Liver (tissue), 8 donors: ENCODE measurements at regions not wholly inside any gene's neighbourhood (a gene's known extent, or its start where the extent isn't known, plus 50 kb on each side); places are given as distances from the start of the nearest gene placed in this dataset.

Experiments used
- DNase-seq: peaks from one replicate; pipeline ENCODE4 v3.0.0-alpha.2; 2017; ENCODE audit warnings: low spot score
- H3K27ac ChIP-seq, 2 donors: one replicate each; pipeline ENCODE4 v1.7.0; 2013; ENCODE audit warnings: inconsistent platforms in 2 of 2, low read length in 2 of 2, control low read depth in 1 of 2, low read depth in 1 of 2, mild to moderate bottlenecking in 1 of 2
- H3K27me3 ChIP-seq, 4 donors: one replicate each; pipeline versions ENCODE4 v1.6.1 to v1.7.0; 2013; ENCODE audit warnings: low read length in 3 of 4, inconsistent platforms in 1 of 4, mild to moderate bottlenecking in 1 of 4, moderate library complexity in 1 of 4; ENCODE audit not compliant: control insufficient read depth in 4 of 4, insufficient read depth in 4 of 4
- H3K36me3 ChIP-seq, 4 donors: one replicate each; pipeline versions ENCODE4 v1.6.1 to v1.7.0; 2013; ENCODE audit warnings: low read length in 3 of 4, mild to moderate bottlenecking in 3 of 4, low read depth in 1 of 4, moderate library complexity in 1 of 4; ENCODE audit not compliant: control insufficient read depth in 4 of 4, insufficient read depth in 3 of 4
- H3K4me1 ChIP-seq, 4 donors: one replicate each; pipeline versions ENCODE4 v1.6.1 to v1.7.0; 2013; ENCODE audit warnings: low read length in 3 of 4, mild to moderate bottlenecking in 3 of 4, moderate library complexity in 1 of 4; ENCODE audit not compliant: control insufficient read depth in 4 of 4, insufficient read depth in 4 of 4
- H3K4me3 ChIP-seq, 3 donors: one replicate each; pipeline versions ENCODE4 v1.6.1 to v1.7.0; 2013; ENCODE audit warnings: low read length in 3 of 3, control low read depth in 1 of 3, low read depth in 1 of 3, mild to moderate bottlenecking in 1 of 3
- H3K9ac ChIP-seq, 2 donors: one replicate each; pipeline ENCODE4 v1.7.0; 2013; ENCODE audit warnings: low read length in 2 of 2, mild to moderate bottlenecking in 2 of 2, moderate library complexity in 2 of 2, control low read depth in 1 of 2, low read depth in 1 of 2
- H3K9me3 ChIP-seq, 4 donors: one replicate each; pipeline versions ENCODE4 v1.6.1 to v1.7.0; 2013; ENCODE audit warnings: low read length in 3 of 4; ENCODE audit not compliant: control insufficient read depth in 4 of 4
- ATF3 ChIP-seq: IDR thresholded peaks from 2 replicates; pipeline ENCODE4 v1.6.1; 2016; ENCODE audit warnings: antibody characterized with exemption
- EGR1 ChIP-seq, 2 donors: IDR thresholded peaks; 2 replicates each; pipeline ENCODE4 v1.6.1; 2016 to 2018; ENCODE audit warnings: antibody characterized with exemption in 2 of 2, low read depth in 2 of 2
- FOXA1 ChIP-seq: IDR thresholded peaks from 2 replicates; pipeline ENCODE4 v1.6.1; 2016; ENCODE audit warnings: antibody characterized with exemption
- FOXA2 ChIP-seq: IDR thresholded peaks from 2 replicates; pipeline ENCODE4 v1.6.1; 2016; ENCODE audit warnings: antibody characterized with exemption
- GABPA ChIP-seq, 2 donors: IDR thresholded peaks in 1 of 2; conservative IDR thresholded peaks in 1 of 2; 2 replicates each; pipeline ENCODE4 v1.6.1; 2016; ENCODE audit warnings: antibody characterized with exemption in 2 of 2, mild to moderate bottlenecking in 1 of 2, moderate library complexity in 1 of 2
- HNF4A ChIP-seq, 2 donors: conservative IDR thresholded peaks; 2 replicates each; pipeline ENCODE4 v1.6.1; 2016; ENCODE audit warnings: antibody characterized with exemption in 2 of 2, mild to moderate bottlenecking in 2 of 2
- HNF4G ChIP-seq: IDR thresholded peaks from 2 replicates; pipeline ENCODE4 v1.6.1; 2016; ENCODE audit warnings: antibody characterized with exemption
- JUND ChIP-seq, 2 donors: IDR thresholded peaks; 2 replicates each; pipeline ENCODE4 v1.6.1; 2016; ENCODE audit warnings: antibody characterized with exemption in 2 of 2
- MAX ChIP-seq: IDR thresholded peaks from 2 replicates; pipeline ENCODE4 v1.6.1; 2016; ENCODE audit warnings: antibody characterized with exemption
- NR2F2 ChIP-seq: IDR thresholded peaks from 2 replicates; pipeline ENCODE4 v1.6.1; 2016; ENCODE audit warnings: antibody characterized with exemption
- RAD21 ChIP-seq, 2 donors: IDR thresholded peaks; 2 replicates each; pipeline ENCODE4 v1.6.1; 2016; ENCODE audit warnings: antibody characterized with exemption in 2 of 2, mild to moderate bottlenecking in 2 of 2
- RXRA ChIP-seq, 2 donors: IDR thresholded peaks; 2 replicates each; pipeline ENCODE4 v1.6.1; 2017 to 2018; ENCODE audit warnings: antibody characterized with exemption in 2 of 2, mild to moderate bottlenecking in 1 of 2
- SP1 ChIP-seq: IDR thresholded peaks from 2 replicates; pipeline ENCODE4 v1.6.1; 2018; ENCODE audit warnings: antibody characterized with exemption, mild to moderate bottlenecking
- TAF1 ChIP-seq: conservative IDR thresholded peaks from 2 replicates; pipeline ENCODE4 v1.6.1; 2016; ENCODE audit warnings: antibody characterized with exemption, mild to moderate bottlenecking
- YY1 ChIP-seq: IDR thresholded peaks from 2 replicates; pipeline ENCODE4 v1.6.1; 2016; ENCODE audit warnings: antibody characterized with exemption, mild to moderate bottlenecking
- WGBS: extraction: QIAGEN DNeasy Blood & Tissue Kit; methylation state at CpG from one replicate; pipeline ENCODE4 v1.1.7; 2013; 5-methylcytosine and 5-hydroxymethylcytosine counted together
- TF ChIP-seq, protein P1 (sequence below): fragments of 150-350 bp; IDR thresholded peaks from 2 replicates; pipeline ENCODE4 v1.5.1; 2017; ENCODE audit warnings: improper control_type of control experiment, low read depth, low read length; ENCODE audit not compliant: missing input control
- TF ChIP-seq, protein P2 (sequence below): IDR thresholded peaks from 2 replicates; pipeline ENCODE4 v1.6.1; 2016; ENCODE audit warnings: antibody characterized with exemption
- TF ChIP-seq, protein P3 (sequence below): IDR thresholded peaks from 2 replicates; pipeline ENCODE4 v1.6.1; 2016; ENCODE audit warnings: antibody characterized with exemption, mild to moderate bottlenecking
- donor health status: healthy.
- donor health status: healthy.
- donor health status: healthy.
- donor health status: healthy.
- donor health status: healthy.

- TF ChIP-seq, protein P1, sequence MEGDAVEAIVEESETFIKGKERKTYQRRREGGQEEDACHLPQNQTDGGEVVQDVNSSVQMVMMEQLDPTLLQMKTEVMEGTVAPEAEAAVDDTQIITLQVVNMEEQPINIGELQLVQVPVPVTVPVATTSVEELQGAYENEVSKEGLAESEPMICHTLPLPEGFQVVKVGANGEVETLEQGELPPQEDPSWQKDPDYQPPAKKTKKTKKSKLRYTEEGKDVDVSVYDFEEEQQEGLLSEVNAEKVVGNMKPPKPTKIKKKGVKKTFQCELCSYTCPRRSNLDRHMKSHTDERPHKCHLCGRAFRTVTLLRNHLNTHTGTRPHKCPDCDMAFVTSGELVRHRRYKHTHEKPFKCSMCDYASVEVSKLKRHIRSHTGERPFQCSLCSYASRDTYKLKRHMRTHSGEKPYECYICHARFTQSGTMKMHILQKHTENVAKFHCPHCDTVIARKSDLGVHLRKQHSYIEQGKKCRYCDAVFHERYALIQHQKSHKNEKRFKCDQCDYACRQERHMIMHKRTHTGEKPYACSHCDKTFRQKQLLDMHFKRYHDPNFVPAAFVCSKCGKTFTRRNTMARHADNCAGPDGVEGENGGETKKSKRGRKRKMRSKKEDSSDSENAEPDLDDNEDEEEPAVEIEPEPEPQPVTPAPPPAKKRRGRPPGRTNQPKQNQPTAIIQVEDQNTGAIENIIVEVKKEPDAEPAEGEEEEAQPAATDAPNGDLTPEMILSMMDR: no peak
- no peak for TF ChIP-seq NR2F2
These were observed 125.5 kb upstream of the CIBAR2 start (continued) for GRCh38 chr16:85237817-85238216.

DNA sequence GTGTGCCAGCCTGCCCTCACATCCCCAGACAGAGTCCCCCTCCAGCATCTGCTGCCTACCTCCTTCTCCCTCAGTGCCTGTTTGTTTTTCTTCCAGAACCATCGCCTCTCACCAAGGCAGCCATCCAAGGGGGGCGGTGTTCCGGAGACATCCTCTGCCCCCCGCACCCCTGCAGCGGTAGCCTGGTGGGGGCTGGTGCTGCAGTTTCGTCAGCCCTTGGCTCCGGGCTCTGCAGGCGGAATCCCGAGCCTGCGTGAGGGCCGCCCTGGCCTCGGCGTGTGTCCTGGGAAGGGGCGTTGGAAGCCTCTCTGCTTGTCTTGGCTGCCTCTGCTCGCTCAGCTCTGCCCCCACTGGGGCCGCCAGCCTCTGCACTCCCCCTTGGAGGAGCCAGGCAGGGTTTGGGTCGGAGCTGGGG lies 126.0 kb upstream of the CIBAR2 start:
- no peak for DNase-seq
- Histone ChIP-seq H3K9ac (no peak overlapping the region), H3K36me3 (no peaks in the 10 kb centered on the region), H3K4me1 (peaks cover 0 to 3% (median 0%) of the 10 kb centered on the region in 4 donors), H3K27ac (no peak overlapping the region), H3K4me3 (no peak overlapping the region), H3K9me3 (no peaks in the 10 kb centered on the region), H3K27me3 (no peaks in the 10 kb centered on the region)
- 67% methylated on average over 17 of the region's 17 CpGs for WGBS
- no peak for TF ChIP-seq JUND (IDR thresholded peaks at IDR 0.05)

DNA sequence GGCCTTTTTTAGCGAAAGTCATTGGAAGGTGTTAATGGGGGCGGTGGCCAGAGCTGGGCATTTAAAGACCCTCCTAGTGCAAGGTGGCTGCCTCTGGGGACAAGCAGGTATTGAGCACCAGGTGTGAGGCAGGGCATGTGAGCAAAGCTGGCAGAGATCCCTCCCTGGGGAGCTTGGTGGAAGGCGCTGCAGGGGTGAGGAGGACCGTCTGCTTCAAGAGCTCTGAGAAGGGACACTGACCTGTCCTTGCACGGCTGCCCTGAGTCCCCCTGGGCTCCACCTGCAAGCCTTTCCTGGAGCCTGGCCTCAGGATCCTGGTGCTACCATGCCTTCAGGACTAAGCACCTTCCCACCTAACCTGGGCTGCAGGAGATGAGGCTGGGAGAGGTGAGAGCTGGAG lies 127.0 kb upstream of the CIBAR2 start:
- no peak for DNase-seq
- no peak for TF ChIP-seq ATF3
- no peak for TF ChIP-seq YY1
- TF ChIP-seq NR2F2: no peak
- no peak for TF ChIP-seq RXRA (IDR thresholded peaks at IDR 0.05)
- TF ChIP-seq RAD21 (IDR thresholded peaks at IDR 0.05): no peak
- no peak for TF ChIP-seq JUND (IDR thresholded peaks at IDR 0.05)
- no peak for TF ChIP-seq FOXA2
- TF ChIP-seq TAF1: no peak
- TF ChIP-seq, protein P2, sequence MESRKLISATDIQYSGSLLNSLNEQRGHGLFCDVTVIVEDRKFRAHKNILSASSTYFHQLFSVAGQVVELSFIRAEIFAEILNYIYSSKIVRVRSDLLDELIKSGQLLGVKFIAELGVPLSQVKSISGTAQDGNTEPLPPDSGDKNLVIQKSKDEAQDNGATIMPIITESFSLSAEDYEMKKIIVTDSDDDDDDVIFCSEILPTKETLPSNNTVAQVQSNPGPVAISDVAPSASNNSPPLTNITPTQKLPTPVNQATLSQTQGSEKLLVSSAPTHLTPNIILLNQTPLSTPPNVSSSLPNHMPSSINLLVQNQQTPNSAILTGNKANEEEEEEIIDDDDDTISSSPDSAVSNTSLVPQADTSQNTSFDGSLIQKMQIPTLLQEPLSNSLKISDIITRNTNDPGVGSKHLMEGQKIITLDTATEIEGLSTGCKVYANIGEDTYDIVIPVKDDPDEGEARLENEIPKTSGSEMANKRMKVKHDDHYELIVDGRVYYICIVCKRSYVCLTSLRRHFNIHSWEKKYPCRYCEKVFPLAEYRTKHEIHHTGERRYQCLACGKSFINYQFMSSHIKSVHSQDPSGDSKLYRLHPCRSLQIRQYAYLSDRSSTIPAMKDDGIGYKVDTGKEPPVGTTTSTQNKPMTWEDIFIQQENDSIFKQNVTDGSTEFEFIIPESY: no peak
- TF ChIP-seq, protein P1: no peak
- no peak for TF ChIP-seq GABPA (IDR thresholded peaks at IDR 0.05 in 1 of 2, conservative IDR thresholded peaks at IDR 0.05 in 1 of 2)
- no peak for TF ChIP-seq HNF4A (conservative IDR thresholded peaks at IDR 0.05)
- TF ChIP-seq FOXA1: no peak
- no peak for TF ChIP-seq MAX
- no peak for TF ChIP-seq SP1
- TF ChIP-seq, protein P3, sequence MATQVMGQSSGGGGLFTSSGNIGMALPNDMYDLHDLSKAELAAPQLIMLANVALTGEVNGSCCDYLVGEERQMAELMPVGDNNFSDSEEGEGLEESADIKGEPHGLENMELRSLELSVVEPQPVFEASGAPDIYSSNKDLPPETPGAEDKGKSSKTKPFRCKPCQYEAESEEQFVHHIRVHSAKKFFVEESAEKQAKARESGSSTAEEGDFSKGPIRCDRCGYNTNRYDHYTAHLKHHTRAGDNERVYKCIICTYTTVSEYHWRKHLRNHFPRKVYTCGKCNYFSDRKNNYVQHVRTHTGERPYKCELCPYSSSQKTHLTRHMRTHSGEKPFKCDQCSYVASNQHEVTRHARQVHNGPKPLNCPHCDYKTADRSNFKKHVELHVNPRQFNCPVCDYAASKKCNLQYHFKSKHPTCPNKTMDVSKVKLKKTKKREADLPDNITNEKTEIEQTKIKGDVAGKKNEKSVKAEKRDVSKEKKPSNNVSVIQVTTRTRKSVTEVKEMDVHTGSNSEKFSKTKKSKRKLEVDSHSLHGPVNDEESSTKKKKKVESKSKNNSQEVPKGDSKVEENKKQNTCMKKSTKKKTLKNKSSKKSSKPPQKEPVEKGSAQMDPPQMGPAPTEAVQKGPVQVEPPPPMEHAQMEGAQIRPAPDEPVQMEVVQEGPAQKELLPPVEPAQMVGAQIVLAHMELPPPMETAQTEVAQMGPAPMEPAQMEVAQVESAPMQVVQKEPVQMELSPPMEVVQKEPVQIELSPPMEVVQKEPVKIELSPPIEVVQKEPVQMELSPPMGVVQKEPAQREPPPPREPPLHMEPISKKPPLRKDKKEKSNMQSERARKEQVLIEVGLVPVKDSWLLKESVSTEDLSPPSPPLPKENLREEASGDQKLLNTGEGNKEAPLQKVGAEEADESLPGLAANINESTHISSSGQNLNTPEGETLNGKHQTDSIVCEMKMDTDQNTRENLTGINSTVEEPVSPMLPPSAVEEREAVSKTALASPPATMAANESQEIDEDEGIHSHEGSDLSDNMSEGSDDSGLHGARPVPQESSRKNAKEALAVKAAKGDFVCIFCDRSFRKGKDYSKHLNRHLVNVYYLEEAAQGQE: no peak
- TF ChIP-seq HNF4G: no peak
- no peak for TF ChIP-seq EGR1 (IDR thresholded peaks at IDR 0.05; ENCODE audit: low read depth in 2 of 2)
- Histone ChIP-seq H3K4me3 (no peak overlapping the region), H3K4me1 (peaks cover 0 to 3% (median 0%) of the 10 kb centered on the region in 4 donors), H3K9me3 (no peaks in the 10 kb centered on the region), H3K9ac (no peak overlapping the region), H3K27me3 (no peaks in the 10 kb centered on the region), H3K36me3 (no peaks in the 10 kb centered on the region), H3K27ac (no peak overlapping the region)
- 94% methylated on average over 5 of the region's 5 CpGs for WGBS
